ENCODE measurements at regions not wholly inside any gene's neighbourhood (a gene's known extent, or its start where the extent isn't known, plus 50 kb on each side); places are given as distances from the start of the nearest gene placed in this dataset.

GRCh38 chrX:151513472-151513871, 50.0 kb upstream of the PASD1 start:
- no peak for DNase-seq (ENCODE audit: low read depth, low spot score)
- H3K27me3 Mint-ChIP-seq (ENCODE audit: low read depth) = peaks cover 6% of the 10 kb centered on the region
- peaks cover 3% of the 10 kb centered on the region for H3K9me3 Mint-ChIP-seq
- peaks cover 6% of the 10 kb centered on the region for H3K4me1 Mint-ChIP-seq
- no peaks in the 10 kb centered on the region for H3K36me3 Mint-ChIP-seq (ENCODE audit: low read depth)
- no peak overlapping the region for H3K27ac Mint-ChIP-seq (ENCODE audit: unreplicated experiment)
- no peak overlapping the region for H3K4me3 Mint-ChIP-seq
- no peak for TF ChIP-seq CTCF (conservative IDR thresholded peaks at IDR 0.05)
